HFFc6 (cell line): ENCODE measurements at regions not wholly inside any gene's neighbourhood (a gene's known extent, or its start where the extent isn't known, plus 50 kb on each side); places are given as distances from the start of the nearest gene placed in this dataset.
A peak's percentile ranks its signal among the peaks of the same experiment; 100 is the strongest.

Experiments used
- DNase-seq: peaks from one replicate; pipeline ENCODE4 v3.0.0-alpha.2; 2018
- H3K27ac Mint-ChIP-seq: 2 replicates; pipeline ENCODE4 v1.8.0; 2020; ENCODE audit warnings: mild to moderate bottlenecking, mixed read lengths
- H3K27me3 Mint-ChIP-seq: 2 replicates; pipeline ENCODE4 v1.8.0; 2021; ENCODE audit warnings: mild to moderate bottlenecking, moderate library complexity, mixed read lengths; ENCODE audit not compliant: insufficient read depth
- H3K36me3 Mint-ChIP-seq: 2 replicates; pipeline ENCODE4 v1.8.0; 2021; ENCODE audit warnings: low read depth, mixed read lengths
- H3K4me1 Mint-ChIP-seq: 2 replicates; pipeline ENCODE4 v1.8.0; 2020; ENCODE audit warnings: low read depth, mixed read lengths
- H3K4me3 Mint-ChIP-seq: 2 replicates; pipeline ENCODE4 v1.8.0; 2020; ENCODE audit warnings: mild to moderate bottlenecking, moderate library complexity, mixed read lengths
- H3K9me3 Mint-ChIP-seq: 2 replicates; pipeline ENCODE4 v1.8.0; 2020; ENCODE audit warnings: mild to moderate bottlenecking, mixed read lengths
- TF ChIP-seq, protein P1 (sequence below): fragments of 200-600 bp; sonication (generic); IDR thresholded peaks from 2 replicates; pipeline ENCODE4 v1.5.0; 2021; ENCODE audit warnings: antibody characterized with exemption, mild to moderate bottlenecking

DNA sequence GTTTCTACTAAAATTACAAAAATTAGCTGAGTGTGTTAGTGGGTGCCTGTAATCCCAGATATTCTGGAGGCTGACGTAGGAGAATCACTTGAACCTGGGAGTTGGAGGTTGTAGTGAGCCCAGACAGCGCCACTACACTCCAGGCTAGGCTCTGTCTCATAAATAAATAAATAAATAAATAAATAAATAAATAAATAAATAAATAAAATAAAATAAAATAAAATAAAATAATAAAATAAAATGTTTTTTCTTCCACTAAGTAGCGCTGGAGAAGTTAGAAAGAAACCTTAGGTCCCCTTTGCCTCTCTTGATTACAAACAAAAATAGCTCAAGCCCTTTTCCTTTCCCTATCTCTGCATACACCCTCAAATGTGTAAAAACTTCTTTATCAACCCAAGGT is 525.9 kb downstream of the IPMK start:
- H3K4me1 Mint-ChIP-seq: no peaks in the 10 kb centered on the region
- H3K9me3 Mint-ChIP-seq: no peaks in the 10 kb centered on the region
- TF ChIP-seq, protein P1, sequence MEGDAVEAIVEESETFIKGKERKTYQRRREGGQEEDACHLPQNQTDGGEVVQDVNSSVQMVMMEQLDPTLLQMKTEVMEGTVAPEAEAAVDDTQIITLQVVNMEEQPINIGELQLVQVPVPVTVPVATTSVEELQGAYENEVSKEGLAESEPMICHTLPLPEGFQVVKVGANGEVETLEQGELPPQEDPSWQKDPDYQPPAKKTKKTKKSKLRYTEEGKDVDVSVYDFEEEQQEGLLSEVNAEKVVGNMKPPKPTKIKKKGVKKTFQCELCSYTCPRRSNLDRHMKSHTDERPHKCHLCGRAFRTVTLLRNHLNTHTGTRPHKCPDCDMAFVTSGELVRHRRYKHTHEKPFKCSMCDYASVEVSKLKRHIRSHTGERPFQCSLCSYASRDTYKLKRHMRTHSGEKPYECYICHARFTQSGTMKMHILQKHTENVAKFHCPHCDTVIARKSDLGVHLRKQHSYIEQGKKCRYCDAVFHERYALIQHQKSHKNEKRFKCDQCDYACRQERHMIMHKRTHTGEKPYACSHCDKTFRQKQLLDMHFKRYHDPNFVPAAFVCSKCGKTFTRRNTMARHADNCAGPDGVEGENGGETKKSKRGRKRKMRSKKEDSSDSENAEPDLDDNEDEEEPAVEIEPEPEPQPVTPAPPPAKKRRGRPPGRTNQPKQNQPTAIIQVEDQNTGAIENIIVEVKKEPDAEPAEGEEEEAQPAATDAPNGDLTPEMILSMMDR: no peak
- no peaks in the 10 kb centered on the region for H3K36me3 Mint-ChIP-seq
- no peak overlapping the region for H3K4me3 Mint-ChIP-seq
- no peak overlapping the region for H3K27ac Mint-ChIP-seq
- no peak for DNase-seq
- no peaks in the 10 kb centered on the region; the same call in 1 of the 2 replicates for H3K27me3 Mint-ChIP-seq

DNA sequence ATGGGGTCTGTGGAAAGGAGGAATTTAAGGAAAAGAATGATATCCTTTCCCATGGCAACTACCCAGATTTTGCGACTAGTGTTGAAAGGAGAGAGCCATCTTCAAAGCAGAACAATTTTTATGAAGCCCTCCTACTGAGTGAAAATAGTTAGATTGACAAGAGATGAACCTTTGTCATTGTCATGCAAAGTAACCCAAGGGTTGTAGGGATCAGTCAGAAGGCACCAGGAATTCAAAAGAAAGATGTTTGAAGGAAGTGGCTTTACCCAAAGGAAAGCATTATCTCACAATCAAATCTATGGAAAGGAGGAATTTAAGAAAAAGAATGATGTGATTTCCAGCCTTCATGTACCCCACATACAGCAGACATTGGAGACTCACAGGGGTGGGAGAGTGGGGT is 544.4 kb downstream of the IPMK start:
- DNase-seq: no peak
- peaks cover 16% of the 10 kb centered on the region for H3K27me3 Mint-ChIP-seq
- no peak overlapping the region for H3K27ac Mint-ChIP-seq
- no peaks in the 10 kb centered on the region for H3K4me1 Mint-ChIP-seq
- no peak overlapping the region for H3K4me3 Mint-ChIP-seq
- H3K9me3 Mint-ChIP-seq: no peaks in the 10 kb centered on the region
- TF ChIP-seq, protein P1: no peak
- H3K36me3 Mint-ChIP-seq: no peaks in the 10 kb centered on the region

DNA sequence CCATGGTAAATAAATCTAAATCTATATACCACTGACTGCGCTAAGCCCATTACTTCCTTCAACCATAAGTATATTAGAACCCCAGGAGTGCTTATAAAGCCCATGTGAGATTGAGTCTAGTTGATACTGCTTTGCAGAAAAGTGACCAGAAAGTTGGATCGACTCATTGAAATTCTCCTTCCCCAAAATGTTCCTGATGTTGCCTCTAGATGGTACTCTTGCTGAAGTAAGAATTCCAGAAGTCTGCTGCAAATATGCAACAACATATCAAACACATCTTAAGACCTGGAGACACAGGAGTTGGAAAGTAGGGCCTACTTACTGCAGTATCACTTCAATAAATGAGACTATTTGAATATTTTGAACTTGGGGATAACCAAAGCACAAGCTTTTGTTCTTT is 550.8 kb downstream of the IPMK start:
- no peaks in the 10 kb centered on the region for H3K4me1 Mint-ChIP-seq
- H3K36me3 Mint-ChIP-seq: no peaks in the 10 kb centered on the region
- peak; percentile 26 for DNase-seq
- H3K27ac Mint-ChIP-seq: no peak overlapping the region
- H3K4me3 Mint-ChIP-seq: no peak overlapping the region
- H3K9me3 Mint-ChIP-seq: no peaks in the 10 kb centered on the region
- peaks cover 16% of the 10 kb centered on the region for H3K27me3 Mint-ChIP-seq
- TF ChIP-seq, protein P1: peak; percentile 74

DNA sequence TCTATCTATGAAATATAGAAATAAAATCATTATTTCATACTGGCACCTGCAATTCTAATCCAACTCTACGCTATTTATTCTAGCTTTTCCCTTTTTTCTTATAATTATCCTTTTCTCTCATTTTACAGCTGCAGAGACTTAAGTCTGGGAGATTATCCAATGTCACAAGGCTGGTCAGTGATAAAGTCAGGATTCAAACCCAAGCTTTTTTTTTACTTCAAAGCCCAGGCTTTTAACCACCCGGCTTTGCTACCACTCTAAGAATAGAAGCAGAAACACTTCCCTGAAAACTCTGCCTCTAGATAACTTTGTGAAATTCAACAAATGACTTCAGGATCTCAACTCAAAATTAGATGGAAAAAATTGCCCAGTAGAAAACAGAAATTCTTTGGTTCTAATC is 552.5 kb downstream of the IPMK start:
- no peaks in the 10 kb centered on the region for H3K36me3 Mint-ChIP-seq
- TF ChIP-seq, protein P1: no peak

DNA sequence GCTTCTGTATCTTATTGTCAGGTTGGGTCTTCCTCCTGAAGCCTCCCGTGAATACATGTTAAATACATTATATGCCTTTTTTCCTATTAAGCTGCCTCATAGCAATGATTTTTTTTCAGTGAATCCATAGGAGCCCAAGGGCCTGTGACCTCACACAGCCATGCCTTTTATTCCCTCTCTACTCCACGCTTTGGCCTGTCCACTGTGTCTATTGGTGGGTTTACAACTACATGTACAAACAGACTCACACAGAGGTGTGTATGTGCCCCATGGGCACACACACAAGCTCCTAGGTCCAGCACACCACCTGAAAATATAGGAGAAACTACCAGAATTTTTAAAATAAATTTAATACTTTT is 560.4 kb downstream of the IPMK start:
- Mint-ChIP-seq H3K4me3 (no peak overlapping the region), H3K9me3 (no peaks in the 10 kb centered on the region), H3K27me3 (peaks cover 1% of the 10 kb centered on the region; the same call in 1 of the 2 replicates), H3K27ac (no peak overlapping the region), H3K36me3 (no peaks in the 10 kb centered on the region), H3K4me1 (peaks cover 10% of the 10 kb centered on the region)
- TF ChIP-seq, protein P1: no peak
- DNase-seq: no peak

More for the DNA sequence above, 552.5 kb downstream of the IPMK start:
- no peak for DNase-seq
- H3K27me3 Mint-ChIP-seq: peaks cover 17% of the 10 kb centered on the region
- H3K9me3 Mint-ChIP-seq: no peaks in the 10 kb centered on the region
- no peak overlapping the region for H3K27ac Mint-ChIP-seq
- H3K4me1 Mint-ChIP-seq: no peaks in the 10 kb centered on the region
- no peak overlapping the region for H3K4me3 Mint-ChIP-seq
